Endothelial cell of umbilical vein (primary cell): ENCODE measurements at regions not wholly inside any gene's neighbourhood (a gene's known extent, or its start where the extent isn't known, plus 50 kb on each side); places are given as distances from the start of the nearest gene placed in this dataset.

ENCODE experiments used
- BruUV-seq: library from RNA; stranded (reverse); fragments of 400-500 nt; replicated peaks from 2 replicates; lab custom pipeline; 2021; lab: Mats Ljungman, UMichigan
- CTCF ChIA-PET: fragments of 300-600, 350-600 bp; sonication (Branson Sonifier 250); formaldehyde crosslinking; loops from one replicate; lab custom pipeline; 2021; ENCODE audit warnings: antibody characterized with exemption, inconsistent platforms; lab: Charles Lee
- POLR2A ChIA-PET: fragments of 300-600, 350-600 bp; sonication (Branson Sonifier 250); formaldehyde crosslinking; loops from one replicate; lab custom pipeline; 2021; ENCODE audit warnings: antibody characterized with exemption, inconsistent platforms; lab: Charles Lee
- DNase-seq: peaks from one replicate; pipeline ENCODE4 v3.0.0-alpha.2; 2011; ENCODE audit warnings: low read depth, low spot score
- FAIRE-seq: peaks from 2 replicates; lab custom pipeline; 2011; peaks lifted over from hg19 to GRCh38; lab: Jason Lieb, UNC
- H2AFZ ChIP-seq: 2 replicates; pipeline ENCODE4 v1.6.0; 2012; ENCODE audit warnings: low read depth, low read length, control low read depth, inconsistent platforms
- H3K27ac ChIP-seq: 2 replicates; pipeline ENCODE4 v1.5.1; 2011; ENCODE audit warnings: low read depth, mild to moderate bottlenecking, control low read depth, low read length, moderate library complexity; ENCODE audit not compliant: insufficient read depth
- H3K27me3 ChIP-seq, 2 experiments: 2 replicates each; pipeline versions ENCODE4 v1.6.0 to v1.6.1; 2011; ENCODE audit warnings: low read length in 2 of 2, mixed read lengths in 1 of 2; ENCODE audit not compliant: control insufficient read depth in 2 of 2, insufficient read depth in 2 of 2
- H3K36me3 ChIP-seq, 2 experiments: 2 replicates in 1 of 2; 3 replicates in 1 of 2; pipeline ENCODE4 v1.5.1; 2011; ENCODE audit warnings: low read length in 2 of 2, mild to moderate bottlenecking in 1 of 2, moderate library complexity in 1 of 2; ENCODE audit not compliant: control insufficient read depth in 2 of 2, insufficient read depth in 2 of 2; ENCODE audit errors: extremely low read depth in 1 of 2
- H3K4me1 ChIP-seq: 3 replicates; pipeline ENCODE4 v1.5.1; 2011; ENCODE audit warnings: mild to moderate bottlenecking, low read length; ENCODE audit not compliant: control insufficient read depth, insufficient read depth; ENCODE audit errors: extremely low read depth
- H3K4me2 ChIP-seq: 2 replicates; pipeline ENCODE4 v1.6.1; 2011; ENCODE audit warnings: low read length, control low read depth, mixed read lengths; ENCODE audit not compliant: insufficient read depth
- H3K4me3 ChIP-seq, 3 experiments: fragments of 200-600 bp in 1 of 3; sonication (generic), shearing (Covaris generic) in 1 of 3; replicated peaks in 1 of 3; 2 replicates each; pipeline ENCODE4 v1.5.1; 2011 to 2016; ENCODE audit warnings: control low read depth in 3 of 3, low read length in 3 of 3, mild to moderate bottlenecking in 2 of 3, inconsistent platforms in 1 of 3, low read depth in 1 of 3, moderate library complexity in 1 of 3; ENCODE audit not compliant: insufficient read depth in 1 of 3
- H3K79me2 ChIP-seq: 2 replicates; pipeline ENCODE4 v1.6.0; 2012; ENCODE audit warnings: low read length, inconsistent platforms; ENCODE audit not compliant: control insufficient read depth, insufficient read depth
- H3K9ac ChIP-seq: replicated peaks from 2 replicates; pipeline ENCODE3; 2011; ENCODE audit warnings: low read length, control low read depth; ENCODE audit not compliant: insufficient read depth; ENCODE audit errors: extremely low read depth
- H3K9me1 ChIP-seq: replicated peaks from 3 replicates; pipeline ENCODE4 v1.6.0; 2011; ENCODE audit warnings: mild to moderate bottlenecking, low read length; ENCODE audit not compliant: control insufficient read depth, insufficient read depth; ENCODE audit errors: extremely low read depth
- H3K9me3 ChIP-seq: replicated peaks from 2 replicates; pipeline ENCODE4 v1.5.1; 2012; ENCODE audit warnings: low read length, inconsistent platforms; ENCODE audit not compliant: control insufficient read depth, insufficient read depth
- H4K20me1 ChIP-seq: replicated peaks from 2 replicates; pipeline ENCODE3; 2011; ENCODE audit warnings: mild to moderate bottlenecking, low read length; ENCODE audit not compliant: control insufficient read depth, insufficient read depth; ENCODE audit errors: extremely low read depth
- CTCF ChIP-seq, 2 donors: IDR thresholded peaks; 1 replicate in 1 of 2; 2 replicates in 1 of 2; pipeline ENCODE4 v1.5.1; 2011; ENCODE audit warnings: low read length in 2 of 2, mild to moderate bottlenecking in 2 of 2, moderate library complexity in 2 of 2, control low read depth in 1 of 2, inconsistent platforms in 1 of 2, low read depth in 1 of 2; ENCODE audit not compliant: insufficient read depth in 1 of 2; ENCODE audit errors: extremely low read depth in 1 of 2
- EZH2 ChIP-seq: IDR thresholded peaks from 2 replicates; pipeline ENCODE4 v1.6.1; 2012; ENCODE audit warnings: borderline replicate concordance, low read depth, mild to moderate bottlenecking, moderate library complexity, low read length, inconsistent platforms; ENCODE audit not compliant: severe bottlenecking
- FOS ChIP-seq: IDR thresholded peaks from 2 replicates; pipeline ENCODE4 v1.6.1; 2011; ENCODE audit warnings: mild to moderate bottlenecking, low read length, moderate library complexity, borderline replicate concordance; ENCODE audit not compliant: insufficient read depth
- GATA2 ChIP-seq: IDR thresholded peaks from 2 replicates; pipeline ENCODE4 v1.7.0; 2011; ENCODE audit warnings: low read depth, mild to moderate bottlenecking, moderate library complexity, mixed read lengths, low read length; ENCODE audit not compliant: insufficient read length, insufficient read depth
- JUN ChIP-seq: IDR thresholded peaks from 2 replicates; pipeline ENCODE4 v1.6.1; 2011; ENCODE audit warnings: borderline replicate concordance, low read depth; ENCODE audit not compliant: insufficient read length, insufficient read depth
- MYC ChIP-seq: IDR thresholded peaks from one replicate; pipeline ENCODE4 v1.6.1; 2011; ENCODE audit warnings: mild to moderate bottlenecking, low read depth, low read length
- POLR2A ChIP-seq: IDR thresholded peaks from 2 replicates; pipeline ENCODE4 v1.6.1; 2012; ENCODE audit warnings: low read depth, mild to moderate bottlenecking, control low read depth, low read length
- POLR2AphosphoS5 ChIP-seq: IDR thresholded peaks from 2 replicates; pipeline ENCODE4 v1.6.1; 2012; ENCODE audit warnings: low read depth, mild to moderate bottlenecking, control low read depth, low read length, moderate library complexity; ENCODE audit not compliant: insufficient read depth
- dilution Hi-C: fragments of 300-500 bp; cut with MboI; formaldehyde crosslinking; loops from one replicate; pipeline ENCODE4 v1.15.0; 2019; ENCODE audit warnings: low sequenced_read_pairs; ENCODE audit not compliant: extremely low pct_ligation_motif_present
- intact Hi-C: fragments of 100-400 bp; cut with micrococcal nuclease; formaldehyde crosslinking; loops from one replicate; pipeline ENCODE4 v1.10.0; 2022
- TF ChIP-seq, protein P1 (sequence below): IDR thresholded peaks from 2 replicates; pipeline ENCODE4 v1.6.1; 2011; ENCODE audit not compliant: insufficient read depth, insufficient read length

DNA sequence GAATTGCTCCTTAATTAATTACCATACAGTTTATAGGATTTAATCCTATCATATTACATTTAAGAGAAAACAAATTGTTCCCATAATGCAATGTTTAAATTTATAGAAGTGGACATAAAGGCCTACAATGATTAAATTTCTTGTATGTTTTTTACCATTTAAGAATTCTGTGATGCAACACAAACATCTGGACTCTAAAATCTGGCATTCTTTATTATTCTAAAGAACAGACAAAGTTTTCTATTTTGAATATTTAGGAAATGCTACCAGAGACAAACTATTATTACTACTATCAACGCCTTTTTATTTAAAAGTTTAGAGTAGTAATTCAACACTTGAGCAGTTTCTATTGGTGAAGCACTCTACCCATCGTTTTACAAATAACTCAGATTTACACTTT is 535.1 kb downstream of the TMX3 start:
- intact Hi-C loops: no loop called here
- H3K27me3 ChIP-seq: no peaks in the 10 kb centered on the region
- no peak for TF ChIP-seq EZH2
- TF ChIP-seq POLR2AphosphoS5: no peak
- TF ChIP-seq JUN: no peak
- TF ChIP-seq POLR2A: no peak
- TF ChIP-seq GATA2: no peak
- TF ChIP-seq, protein P1, sequence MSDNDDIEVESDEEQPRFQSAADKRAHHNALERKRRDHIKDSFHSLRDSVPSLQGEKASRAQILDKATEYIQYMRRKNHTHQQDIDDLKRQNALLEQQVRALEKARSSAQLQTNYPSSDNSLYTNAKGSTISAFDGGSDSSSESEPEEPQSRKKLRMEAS: no peak
- TF ChIP-seq CTCF (IDR thresholded peaks at IDR 0.05; ENCODE audit: extremely low read depth in 1 of 2, insufficient read depth in 1 of 2, low read depth in 1 of 2, low read length in 2 of 2): no peak
- no peak for TF ChIP-seq FOS
- TF ChIP-seq MYC: no peak
- DNase-seq (no peak), FAIRE-seq (no peak)
- H3K9ac ChIP-seq: no peak overlapping the region
- H3K36me3 ChIP-seq: no peaks in the 10 kb centered on the region
- no peaks in the 10 kb centered on the region for H3K9me1 ChIP-seq
- dilution Hi-C loops: no loop called here
- BruUV-seq: no TSS peak
- no peaks in the 10 kb centered on the region for H3K79me2 ChIP-seq
- no peak overlapping the region for H2AFZ ChIP-seq
- H3K4me3 ChIP-seq: no peak overlapping the region
- ChIA-PET CTCF (no interaction called here), POLR2A (no interaction called here)
- no peak overlapping the region for H3K4me2 ChIP-seq
- no peak overlapping the region for H3K27ac ChIP-seq
- H3K9me3 ChIP-seq: no peaks in the 10 kb centered on the region
- no peaks in the 10 kb centered on the region for H4K20me1 ChIP-seq
- no peaks in the 10 kb centered on the region for H3K4me1 ChIP-seq
